ENCODE measurements at regions not wholly inside any gene's neighbourhood (a gene's known extent, or its start where the extent isn't known, plus 50 kb on each side); places are given as distances from the start of the nearest gene placed in this dataset.
A peak's percentile ranks its signal among the peaks of the same experiment; 100 is the strongest.

DNA sequence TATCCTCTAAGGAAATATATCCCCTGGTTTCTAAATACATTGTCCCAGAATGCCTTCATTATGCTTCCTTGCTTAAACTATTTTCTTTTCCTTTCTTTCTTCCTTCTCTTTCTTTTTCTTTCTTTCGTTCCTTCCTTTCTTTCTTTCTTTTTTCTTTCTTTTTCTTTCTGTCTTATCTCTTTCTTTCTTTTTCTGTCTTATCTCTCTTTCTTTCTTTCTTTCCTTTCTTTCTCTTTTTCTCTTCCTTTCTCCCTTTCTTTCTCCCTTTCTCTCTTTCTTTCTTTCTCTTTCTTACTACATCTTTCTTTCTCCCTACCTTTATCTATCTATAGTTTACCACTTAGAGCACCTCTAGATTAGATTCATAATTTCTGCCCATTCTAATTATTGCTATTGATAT lies 552.1 kb downstream of the PYDC2 start:
- Histone ChIP-seq H3K4me1 (ENCODE audit: control insufficient read depth in 2 of 2, insufficient read depth in 2 of 2, low read length in 2 of 2) (no peaks in the 10 kb centered on the region), H3K27ac (ENCODE audit: low read depth in 1 of 2, low read length in 1 of 2) (no peak overlapping the region), H3K36me3 (ENCODE audit: control insufficient read depth in 2 of 2, insufficient read depth in 2 of 2, low read length in 1 of 2) (no peaks in the 10 kb centered on the region), H3K27me3 (ENCODE audit: control insufficient read depth in 2 of 2, insufficient read depth in 1 of 2, low read length in 1 of 2) (no peaks in the 10 kb centered on the region), H3K4me3 (ENCODE audit: low read length in 2 of 2) (no peak overlapping the region), H3K9me3 (ENCODE audit: control insufficient read depth in 2 of 2, insufficient read depth in 1 of 2, low read length in 1 of 2) (peaks cover 0 to 5% of the 10 kb centered on the region in 2 donors)
- WGBS = 74% methylated on average over 1 of the region's 1 CpG
- DNase-seq (ENCODE audit: low read depth in 6 of 9, low spot score in 9 of 9) = no peak

DNA sequence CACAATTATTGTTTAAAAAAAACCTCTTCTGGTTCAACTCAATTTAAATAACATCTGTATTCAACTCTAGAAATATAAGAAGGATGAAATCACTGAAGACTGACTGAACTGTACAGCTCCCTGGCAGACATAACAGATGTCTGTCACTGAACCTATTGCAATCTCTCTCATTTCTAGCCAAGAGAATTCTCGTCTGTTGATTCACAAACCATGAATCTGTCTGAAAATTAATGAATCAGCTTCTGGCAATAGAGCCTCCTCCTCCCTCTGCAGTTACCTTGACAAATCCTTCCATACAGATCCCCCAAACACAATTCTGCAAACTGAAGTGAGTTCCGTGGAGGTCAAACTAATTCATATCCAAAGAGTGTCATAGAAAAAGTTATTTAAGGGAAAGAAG lies 561.4 kb downstream of the PYDC2 start:
- no peaks in the 10 kb centered on the region for H3K9me3 ChIP-seq (ENCODE audit: control insufficient read depth in 2 of 2, insufficient read depth in 1 of 2, low read length in 1 of 2)
- no peak overlapping the region for H3K27ac ChIP-seq (ENCODE audit: low read depth in 1 of 2, low read length in 1 of 2)
- no peak overlapping the region for H3K4me3 ChIP-seq (ENCODE audit: low read length in 2 of 2)
- no peaks in the 10 kb centered on the region for H3K27me3 ChIP-seq (ENCODE audit: control insufficient read depth in 2 of 2, insufficient read depth in 1 of 2, low read length in 1 of 2)
- no peak for DNase-seq (ENCODE audit: low read depth in 6 of 9, low spot score in 9 of 9)
- 87% methylated on average over 2 of the region's 2 CpGs for WGBS
- H3K36me3 ChIP-seq (ENCODE audit: control insufficient read depth in 2 of 2, insufficient read depth in 2 of 2, low read length in 1 of 2) = no peaks in the 10 kb centered on the region
- H3K4me1 ChIP-seq (ENCODE audit: control insufficient read depth in 2 of 2, insufficient read depth in 2 of 2, low read length in 2 of 2) = no peaks in the 10 kb centered on the region

DNA sequence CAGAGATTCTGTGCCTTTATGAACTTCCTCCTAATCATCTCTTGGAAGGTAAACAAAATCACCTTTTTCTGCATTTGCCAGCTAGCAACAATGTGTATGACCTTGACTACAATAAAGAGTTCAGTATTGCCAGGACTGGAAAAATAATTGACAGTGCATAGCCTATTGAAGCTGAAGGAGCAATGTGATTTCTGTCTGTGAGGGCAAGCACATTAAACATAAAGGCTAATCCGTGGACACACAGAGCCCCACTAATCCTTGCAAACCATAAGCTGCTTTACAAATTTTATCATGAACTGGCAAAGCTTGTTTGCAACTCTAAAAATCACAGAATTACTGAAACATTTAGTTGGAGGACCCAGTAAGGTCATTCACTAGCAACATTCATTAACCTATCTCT lies 563.8 kb downstream of the PYDC2 start:
- H3K9me3 ChIP-seq (ENCODE audit: control insufficient read depth in 2 of 2, insufficient read depth in 1 of 2, low read length in 1 of 2) = no peaks in the 10 kb centered on the region
- no peak overlapping the region for H3K4me3 ChIP-seq (ENCODE audit: low read length in 2 of 2)
- WGBS = 87% methylated on average over 1 of the region's 1 CpG
- no peaks in the 10 kb centered on the region for H3K36me3 ChIP-seq (ENCODE audit: control insufficient read depth in 2 of 2, insufficient read depth in 2 of 2, low read length in 1 of 2)
- H3K27ac ChIP-seq (ENCODE audit: low read depth in 1 of 2, low read length in 1 of 2) = no peak overlapping the region
- DNase-seq (ENCODE audit: low read depth in 6 of 9, low spot score in 9 of 9) = no peak
- no peaks in the 10 kb centered on the region for H3K4me1 ChIP-seq (ENCODE audit: control insufficient read depth in 2 of 2, insufficient read depth in 2 of 2, low read length in 2 of 2)
- H3K27me3 ChIP-seq (ENCODE audit: control insufficient read depth in 2 of 2, insufficient read depth in 1 of 2, low read length in 1 of 2) = no peaks in the 10 kb centered on the region

DNA sequence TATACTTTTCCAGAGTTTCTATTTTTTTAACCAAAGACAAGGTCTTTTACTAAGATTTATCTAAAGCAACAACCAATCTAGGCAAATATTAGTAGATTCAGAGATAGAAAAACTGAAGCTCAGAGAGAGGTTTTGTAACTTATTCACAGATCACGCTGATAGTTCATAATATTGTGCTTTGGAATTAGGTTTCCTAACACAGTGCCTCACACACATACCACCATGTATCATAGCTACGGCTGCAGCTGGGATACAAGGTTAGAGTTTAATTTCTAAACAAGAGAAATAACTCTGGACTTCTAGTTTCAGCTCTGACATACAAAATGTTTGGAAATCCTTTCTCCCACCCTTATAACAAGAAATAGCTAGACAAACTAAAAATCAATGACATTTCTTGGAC lies 565.7 kb downstream of the PYDC2 start:
- Histone ChIP-seq H3K27ac (ENCODE audit: low read depth in 1 of 2, low read length in 1 of 2) (no peak overlapping the region), H3K4me1 (ENCODE audit: control insufficient read depth in 2 of 2, insufficient read depth in 2 of 2, low read length in 2 of 2) (no peaks in the 10 kb centered on the region), H3K9me3 (ENCODE audit: control insufficient read depth in 2 of 2, insufficient read depth in 1 of 2, low read length in 1 of 2) (no peaks in the 10 kb centered on the region), H3K27me3 (ENCODE audit: control insufficient read depth in 2 of 2, insufficient read depth in 1 of 2, low read length in 1 of 2) (no peaks in the 10 kb centered on the region), H3K4me3 (ENCODE audit: low read length in 2 of 2) (no peak overlapping the region), H3K36me3 (ENCODE audit: control insufficient read depth in 2 of 2, insufficient read depth in 2 of 2, low read length in 1 of 2) (no peaks in the 10 kb centered on the region)
- DNase-seq (ENCODE audit: low read depth in 6 of 9, low spot score in 9 of 9) = no peak
- WGBS = 92% methylated on average over 2 of the region's 2 CpGs

DNA sequence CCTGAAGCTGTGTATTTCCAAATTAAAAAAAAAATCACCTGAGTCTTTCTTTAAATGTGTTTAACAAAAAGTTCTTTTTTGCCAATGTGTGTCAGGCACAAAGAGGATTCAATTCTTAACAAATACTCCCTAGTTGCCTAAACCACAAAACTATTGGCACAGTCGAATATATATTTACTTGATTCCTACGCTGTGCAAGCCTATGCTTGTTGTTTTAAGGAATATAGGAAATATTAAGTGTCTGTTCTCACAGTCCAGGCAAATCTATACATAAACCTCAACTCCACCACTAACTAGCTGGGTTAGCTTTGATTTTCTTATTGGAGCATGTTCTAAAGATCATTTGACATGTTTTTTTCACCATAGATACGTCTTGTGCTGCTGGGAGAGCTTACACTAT lies 571.0 kb downstream of the PYDC2 start:
- no peaks in the 10 kb centered on the region for H3K9me3 ChIP-seq (ENCODE audit: control insufficient read depth in 2 of 2, insufficient read depth in 1 of 2, low read length in 1 of 2)
- 83% methylated on average over 3 of the region's 3 CpGs for WGBS
- H3K27me3 ChIP-seq (ENCODE audit: control insufficient read depth in 2 of 2, insufficient read depth in 1 of 2, low read length in 1 of 2) = no peaks in the 10 kb centered on the region
- H3K4me3 ChIP-seq (ENCODE audit: low read length in 2 of 2) = no peak overlapping the region
- no peaks in the 10 kb centered on the region for H3K4me1 ChIP-seq (ENCODE audit: control insufficient read depth in 2 of 2, insufficient read depth in 2 of 2, low read length in 2 of 2)
- no peak overlapping the region for H3K27ac ChIP-seq (ENCODE audit: low read depth in 1 of 2, low read length in 1 of 2)
- DNase-seq (ENCODE audit: low read depth in 6 of 9, low spot score in 9 of 9) = no peak
- no peaks in the 10 kb centered on the region for H3K36me3 ChIP-seq (ENCODE audit: control insufficient read depth in 2 of 2, insufficient read depth in 2 of 2, low read length in 1 of 2)

GRCh38 chr3:192033246-192033645 lies 572.3 kb downstream of the PYDC2 start:
- no peaks in the 10 kb centered on the region for H3K9me3 ChIP-seq (ENCODE audit: control insufficient read depth in 2 of 2, insufficient read depth in 1 of 2, low read length in 1 of 2)
- H3K36me3 ChIP-seq (ENCODE audit: control insufficient read depth in 2 of 2, insufficient read depth in 2 of 2, low read length in 1 of 2) = no peaks in the 10 kb centered on the region
- no peaks in the 10 kb centered on the region for H3K4me1 ChIP-seq (ENCODE audit: control insufficient read depth in 2 of 2, insufficient read depth in 2 of 2, low read length in 2 of 2)
- H3K27me3 ChIP-seq (ENCODE audit: control insufficient read depth in 2 of 2, insufficient read depth in 1 of 2, low read length in 1 of 2) = no peaks in the 10 kb centered on the region
- no peak overlapping the region for H3K27ac ChIP-seq (ENCODE audit: low read depth in 1 of 2, low read length in 1 of 2)
- DNase-seq (ENCODE audit: low read depth in 6 of 9, low spot score in 9 of 9) = peak in 1 of 9 donors; percentile 0
- 94% methylated on average over 1 of the region's 1 CpG for WGBS
- no peak overlapping the region for H3K4me3 ChIP-seq (ENCODE audit: low read length in 2 of 2)

GRCh38 chr3:192038726-192039125 lies 577.8 kb downstream of the PYDC2 start:
- Histone ChIP-seq H3K9me3 (ENCODE audit: control insufficient read depth in 2 of 2, insufficient read depth in 1 of 2, low read length in 1 of 2) (no peaks in the 10 kb centered on the region), H3K27ac (ENCODE audit: low read depth in 1 of 2, low read length in 1 of 2) (no peak overlapping the region), H3K4me3 (ENCODE audit: low read length in 2 of 2) (no peak overlapping the region), H3K4me1 (ENCODE audit: control insufficient read depth in 2 of 2, insufficient read depth in 2 of 2, low read length in 2 of 2) (no peaks in the 10 kb centered on the region), H3K36me3 (ENCODE audit: control insufficient read depth in 2 of 2, insufficient read depth in 2 of 2, low read length in 1 of 2) (no peaks in the 10 kb centered on the region), H3K27me3 (ENCODE audit: control insufficient read depth in 2 of 2, insufficient read depth in 1 of 2, low read length in 1 of 2) (no peaks in the 10 kb centered on the region)
- WGBS = 74% methylated on average over 3 of the region's 3 CpGs
- peak in 1 of 9 donors; percentile 3 for DNase-seq (ENCODE audit: low read depth in 6 of 9, low spot score in 9 of 9)

GRCh38 chr3:192039593-192039992 lies 578.6 kb downstream of the PYDC2 start:
- DNase-seq (ENCODE audit: low read depth in 6 of 9, low spot score in 9 of 9) = no peak
- no peak overlapping the region for H3K4me3 ChIP-seq (ENCODE audit: low read length in 2 of 2)
- H3K9me3 ChIP-seq (ENCODE audit: control insufficient read depth in 2 of 2, insufficient read depth in 1 of 2, low read length in 1 of 2) = no peaks in the 10 kb centered on the region
- no peak overlapping the region for H3K27ac ChIP-seq (ENCODE audit: low read depth in 1 of 2, low read length in 1 of 2)
- no peaks in the 10 kb centered on the region for H3K27me3 ChIP-seq (ENCODE audit: control insufficient read depth in 2 of 2, insufficient read depth in 1 of 2, low read length in 1 of 2)
- no peaks in the 10 kb centered on the region for H3K36me3 ChIP-seq (ENCODE audit: control insufficient read depth in 2 of 2, insufficient read depth in 2 of 2, low read length in 1 of 2)
- H3K4me1 ChIP-seq (ENCODE audit: control insufficient read depth in 2 of 2, insufficient read depth in 2 of 2, low read length in 2 of 2) = no peaks in the 10 kb centered on the region
- 27% methylated on average over 5 of the region's 5 CpGs for WGBS

- no peaks in the 10 kb centered on the region for H3K4me1 ChIP-seq (ENCODE audit: control insufficient read depth in 2 of 2, insufficient read depth in 2 of 2, low read length in 2 of 2)
- H3K4me3 ChIP-seq (ENCODE audit: low read length in 2 of 2) = no peak overlapping the region
- DNase-seq (ENCODE audit: low read depth in 6 of 9, low spot score in 9 of 9) = no peak
- H3K27me3 ChIP-seq (ENCODE audit: control insufficient read depth in 2 of 2, insufficient read depth in 1 of 2, low read length in 1 of 2) = no peaks in the 10 kb centered on the region
- H3K9me3 ChIP-seq (ENCODE audit: control insufficient read depth in 2 of 2, insufficient read depth in 1 of 2, low read length in 1 of 2) = no peaks in the 10 kb centered on the region
- 70% methylated on average over 5 of the region's 5 CpGs for WGBS
- H3K36me3 ChIP-seq (ENCODE audit: control insufficient read depth in 2 of 2, insufficient read depth in 2 of 2, low read length in 1 of 2) = no peaks in the 10 kb centered on the region
- H3K27ac ChIP-seq (ENCODE audit: low read depth in 1 of 2, low read length in 1 of 2) = no peak overlapping the region
Measured at GRCh38 chr3:192040282-192041043, 579.5 kb downstream of the PYDC2 start.

Data from thymus (tissue), 11 donors.